HFFc6 (cell line): ENCODE measurements at regions not wholly inside any gene's neighbourhood (a gene's known extent, or its start where the extent isn't known, plus 50 kb on each side); places are given as distances from the start of the nearest gene placed in this dataset.

Experiments used
- DNase-seq: peaks from one replicate; pipeline ENCODE4 v3.0.0-alpha.2; 2018
- H3K27ac Mint-ChIP-seq: 2 replicates; pipeline ENCODE4 v1.8.0; 2020; ENCODE audit warnings: mild to moderate bottlenecking, mixed read lengths
- H3K27me3 Mint-ChIP-seq: 2 replicates; pipeline ENCODE4 v1.8.0; 2021; ENCODE audit warnings: mild to moderate bottlenecking, moderate library complexity, mixed read lengths; ENCODE audit not compliant: insufficient read depth
- H3K36me3 Mint-ChIP-seq: 2 replicates; pipeline ENCODE4 v1.8.0; 2021; ENCODE audit warnings: low read depth, mixed read lengths
- H3K4me1 Mint-ChIP-seq: 2 replicates; pipeline ENCODE4 v1.8.0; 2020; ENCODE audit warnings: low read depth, mixed read lengths
- H3K4me3 Mint-ChIP-seq: 2 replicates; pipeline ENCODE4 v1.8.0; 2020; ENCODE audit warnings: mild to moderate bottlenecking, moderate library complexity, mixed read lengths
- H3K9me3 Mint-ChIP-seq: 2 replicates; pipeline ENCODE4 v1.8.0; 2020; ENCODE audit warnings: mild to moderate bottlenecking, mixed read lengths
- CTCF ChIP-seq: fragments of 200-600 bp; sonication (generic); IDR thresholded peaks from 2 replicates; pipeline ENCODE4 v1.5.0; 2021; ENCODE audit warnings: antibody characterized with exemption, mild to moderate bottlenecking

DNA sequence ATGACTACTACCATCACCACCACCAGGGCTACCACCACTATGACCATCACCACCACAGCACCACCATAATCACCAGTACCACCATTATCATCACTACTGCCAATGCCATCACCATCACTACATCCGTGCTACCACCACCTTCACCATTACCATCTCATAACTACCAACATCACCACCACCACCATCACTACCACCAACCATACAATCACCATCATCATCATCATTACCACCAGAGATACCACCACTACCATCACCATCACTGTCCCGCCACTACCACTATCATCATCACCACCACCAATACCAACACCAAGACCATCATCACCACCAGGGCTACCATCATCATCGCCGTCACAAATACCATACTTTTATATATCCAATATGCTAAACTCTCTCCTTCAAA is 369.6 kb upstream of the DYNLRB2 start:
- 0 out of 2 replicates have a peak, but pooled peaks cover 4% of the 10 kb centered on the region for H3K27me3 Mint-ChIP-seq
- H3K27ac Mint-ChIP-seq, result no peak overlapping the region
- no peak for DNase-seq
- peaks cover 1% of the 10 kb centered on the region; the same call in 1 of the 2 replicates for H3K36me3 Mint-ChIP-seq
- no peak overlapping the region for H3K4me3 Mint-ChIP-seq
- TF ChIP-seq CTCF, result no peak
- peaks cover 9% of the 10 kb centered on the region for H3K4me1 Mint-ChIP-seq
- H3K9me3 Mint-ChIP-seq, result peaks cover 2% of the 10 kb centered on the region; the same call in 1 of the 2 replicates

GRCh38 chr16:80167657-80168390 is 373.0 kb upstream of the DYNLRB2 start:
- TF ChIP-seq CTCF, result no peak
- no peak for DNase-seq
- H3K27ac Mint-ChIP-seq, result no peak overlapping the region

DNA sequence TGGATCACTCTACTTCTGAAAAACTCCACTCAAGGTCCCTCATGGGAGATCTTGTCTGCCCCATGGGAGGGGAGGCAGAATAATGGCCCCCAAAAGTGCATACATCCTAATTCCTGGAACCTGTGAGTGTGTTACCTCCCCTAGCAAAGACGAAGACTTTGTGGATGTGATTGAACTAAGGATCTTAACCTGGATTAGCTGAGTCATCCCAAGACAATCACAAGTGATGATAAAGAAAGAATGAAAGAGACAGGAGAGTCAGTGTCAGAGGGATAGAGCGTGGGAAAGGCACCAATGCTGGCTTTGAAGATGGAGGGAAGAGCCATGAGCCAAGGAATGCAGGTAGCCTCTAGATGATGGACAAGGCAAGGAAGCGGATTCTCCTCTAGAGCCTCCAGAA is 374.7 kb upstream of the DYNLRB2 start:
- Mint-ChIP-seq H3K4me1 (peaks cover 35% of the 10 kb centered on the region), H3K9me3 (peaks cover 6% of the 10 kb centered on the region; the same call in 1 of the 2 replicates)

More at GRCh38 chr16:80167657-80168390, 373.0 kb upstream of the DYNLRB2 start:
- Mint-ChIP-seq H3K4me3 (no peak overlapping the region), H3K27me3 (0 out of 2 replicates have a peak, but pooled peaks cover 4% of the 10 kb centered on the region), H3K4me1 (peaks cover 35% of the 10 kb centered on the region), H3K36me3 (peaks cover 6% of the 10 kb centered on the region; the same call in 1 of the 2 replicates), H3K9me3 (peaks cover 6% of the 10 kb centered on the region; the same call in 1 of the 2 replicates)

GRCh38 chr16:80164966-80165550 is 375.7 kb upstream of the DYNLRB2 start:
- H3K27ac Mint-ChIP-seq, result no peak overlapping the region

More for the DNA sequence above, 374.7 kb upstream of the DYNLRB2 start:
- DNase-seq, result no peak
- Mint-ChIP-seq H3K4me3 (no peak overlapping the region), H3K36me3 (peaks cover 6% of the 10 kb centered on the region; the same call in 1 of the 2 replicates), H3K27ac (no peak overlapping the region; the same call in 1 of the 2 replicates), H3K27me3 (0 out of 2 replicates have a peak, but pooled peaks cover 4% of the 10 kb centered on the region)
- TF ChIP-seq CTCF, result no peak

DNA sequence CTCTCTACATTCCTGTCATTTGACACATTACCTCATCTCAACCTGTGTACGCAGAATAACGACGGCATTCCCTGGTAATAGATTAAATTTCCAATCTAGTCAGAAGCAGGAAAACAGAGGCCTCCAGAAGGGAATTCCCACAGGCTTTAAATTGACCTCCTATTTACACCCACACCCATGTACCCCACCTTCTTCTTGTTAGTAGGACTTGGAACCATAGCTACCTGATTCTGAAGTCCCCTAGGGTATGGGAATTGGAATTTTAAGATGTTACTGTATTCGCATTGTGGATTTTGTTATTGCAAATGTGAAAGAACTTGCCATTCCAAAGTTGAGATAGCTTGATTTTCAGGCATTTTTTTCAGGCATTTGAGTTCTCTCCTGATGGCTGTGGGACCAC is 377.5 kb upstream of the DYNLRB2 start:
- Mint-ChIP-seq H3K9me3 (peaks cover 6% of the 10 kb centered on the region; the same call in 1 of the 2 replicates), H3K27ac (no peak overlapping the region), H3K4me1 (peaks cover 49% of the 10 kb centered on the region), H3K27me3 (0 out of 2 replicates have a peak, but pooled peaks cover 3% of the 10 kb centered on the region), H3K36me3 (peaks cover 6% of the 10 kb centered on the region; the same call in 1 of the 2 replicates), H3K4me3 (no peak overlapping the region)
- no peak for TF ChIP-seq CTCF
- no peak for DNase-seq

More at GRCh38 chr16:80164966-80165550, 375.7 kb upstream of the DYNLRB2 start:
- Mint-ChIP-seq H3K4me3 (no peak overlapping the region), H3K36me3 (peaks cover 6% of the 10 kb centered on the region; the same call in 1 of the 2 replicates), H3K4me1 (peaks cover 35% of the 10 kb centered on the region), H3K27me3 (0 out of 2 replicates have a peak, but pooled peaks cover 4% of the 10 kb centered on the region), H3K9me3 (peaks cover 6% of the 10 kb centered on the region; the same call in 1 of the 2 replicates)
- no peak for DNase-seq
- no peak for TF ChIP-seq CTCF
